Natural killer cell (primary cell): ENCODE measurements at regions not wholly inside any gene's neighbourhood (a gene's known extent, or its start where the extent isn't known, plus 50 kb on each side); places are given as distances from the start of the nearest gene placed in this dataset.

Experiments
- ATAC-seq, 3 donors: fragments of 150-1000 bp in 2 of 3; fragments of 200-7000 bp in 1 of 3; cut with Tn5 transposase; 1 replicate in 1 of 3; 2 replicates in 2 of 3; pipeline ENCODE4 v1.10.0; 2021; ENCODE audit warnings: mild to moderate bottlenecking in 2 of 3, moderate library complexity in 2 of 3
- DNase-seq, 2 donors: peaks; one replicate each; pipeline versions ENCODE4 v3.0.0 to v3.0.0-alpha.2; 2013 to 2021; ENCODE audit warnings: mixed read lengths in 1 of 2
- H3K27ac ChIP-seq: one replicate; pipeline ENCODE4 v1.5.1; 2013; ENCODE audit warnings: mild to moderate bottlenecking, low read length
- H3K27me3 ChIP-seq: one replicate; pipeline ENCODE4 v1.6.1; 2013; ENCODE audit warnings: low read length; ENCODE audit not compliant: control insufficient read depth, insufficient read depth
- H3K36me3 ChIP-seq: one replicate; pipeline ENCODE4 v1.6.1; 2013; ENCODE audit warnings: low read length; ENCODE audit not compliant: control insufficient read depth, insufficient read depth
- H3K4me1 ChIP-seq: one replicate; pipeline ENCODE4 v1.6.1; 2013; ENCODE audit warnings: low read length; ENCODE audit not compliant: control insufficient read depth, insufficient read depth
- H3K4me3 ChIP-seq: one replicate; pipeline ENCODE4 v1.5.1; 2013; ENCODE audit warnings: low read length
- H3K9me3 ChIP-seq: one replicate; pipeline ENCODE4 v1.6.1; 2013; ENCODE audit warnings: low read length; ENCODE audit not compliant: control insufficient read depth, insufficient read depth
- H3K27ac Mint-ChIP-seq, 2 donors: one replicate each; pipeline ENCODE4 v1.8.0; 2022; ENCODE audit warnings: mild to moderate bottlenecking in 2 of 2, mixed read lengths in 2 of 2, moderate library complexity in 1 of 2
- H3K27me3 Mint-ChIP-seq, 2 donors: one replicate each; pipeline ENCODE4 v1.8.0; 2022; ENCODE audit warnings: low read depth in 2 of 2, mixed read lengths in 2 of 2
- H3K36me3 Mint-ChIP-seq: one replicate; pipeline ENCODE4 v1.8.0; 2022; ENCODE audit warnings: mixed read lengths
- H3K4me1 Mint-ChIP-seq, 2 donors: one replicate each; pipeline ENCODE4 v1.8.0; 2022; ENCODE audit warnings: mixed read lengths in 2 of 2
- H3K4me3 Mint-ChIP-seq: one replicate; pipeline ENCODE4 v1.8.0; 2022; ENCODE audit warnings: mild to moderate bottlenecking, moderate library complexity, mixed read lengths
- H3K9me3 Mint-ChIP-seq, 2 donors: one replicate each; pipeline ENCODE4 v1.8.0; 2022; ENCODE audit warnings: mixed read lengths in 2 of 2
- CTCF ChIP-seq: fragments of 200-600 bp; IDR thresholded peaks from one replicate; pipeline ENCODE4 v1.8.0; 2022; ENCODE audit warnings: antibody characterized with exemption
- WGBS: methylation state at CpG from one replicate; pipeline ENCODE4 v1.1.7; 2013; ENCODE audit warnings: missing lambda C conversion rate; ENCODE audit not compliant: insufficient coverage; 5-methylcytosine and 5-hydroxymethylcytosine counted together
- intact Hi-C: fragments of 100-400 bp; cut with micrococcal nuclease; formaldehyde crosslinking; loops from one replicate; pipeline ENCODE4 v1.14.2; 2022

- Histone ChIP-seq H3K4me3 (no peak overlapping the region), H3K27me3 (no peaks in the 10 kb centered on the region), H3K4me1 (no peaks in the 10 kb centered on the region), H3K9me3 (no peaks in the 10 kb centered on the region), H3K27ac (no peak overlapping the region), H3K36me3 (no peaks in the 10 kb centered on the region)
- no peak overlapping the region for H3K4me3 Mint-ChIP-seq
- no peaks in the 10 kb centered on the region for H3K9me3 Mint-ChIP-seq
- DNase-seq (no peak), ATAC-seq (no peak)
- 43% methylated on average over 2 of the region's 2 CpGs for WGBS
- no peak for TF ChIP-seq CTCF
- no peaks in the 10 kb centered on the region for H3K4me1 Mint-ChIP-seq
- no peaks in the 10 kb centered on the region for H3K36me3 Mint-ChIP-seq
- no peak overlapping the region for H3K27ac Mint-ChIP-seq
- intact Hi-C loops, result no loop called here
- peaks cover 25 to 31% of the 10 kb centered on the region in 2 donors for H3K27me3 Mint-ChIP-seq
Measured at GRCh38 chr15:93250209-93250608, 161.2 kb upstream of the RGMA start.

GRCh38 chr15:93249623-93250022, 160.6 kb upstream of the RGMA start:
- WGBS, result 89% methylated on average over 6 of the region's 7 CpGs
- H3K4me3 Mint-ChIP-seq, result no peak overlapping the region
- no peak overlapping the region for H3K27ac ChIP-seq
- intact Hi-C loops, result no loop called here
- DNase-seq (no peak), ATAC-seq (no peak)
- no peaks in the 10 kb centered on the region for H3K4me1 ChIP-seq
- no peaks in the 10 kb centered on the region for H3K36me3 Mint-ChIP-seq
- H3K27me3 Mint-ChIP-seq, result peaks cover 27 to 31% of the 10 kb centered on the region in 2 donors
- no peaks in the 10 kb centered on the region for H3K9me3 Mint-ChIP-seq
- no peaks in the 10 kb centered on the region for H3K4me1 Mint-ChIP-seq
- no peak overlapping the region for H3K4me3 ChIP-seq
- TF ChIP-seq CTCF, result no peak
- no peaks in the 10 kb centered on the region for H3K36me3 ChIP-seq
- H3K9me3 ChIP-seq, result no peaks in the 10 kb centered on the region
- H3K27me3 ChIP-seq, result no peaks in the 10 kb centered on the region
- H3K27ac Mint-ChIP-seq, result no peak overlapping the region

GRCh38 chr15:93247466-93248121, 158.6 kb upstream of the RGMA start:
- no peak overlapping the region for H3K4me3 Mint-ChIP-seq
- intact Hi-C loops, result no loop called here
- ATAC-seq, result no peak
- WGBS, result 68% methylated on average over 14 of the region's 14 CpGs
- no peak overlapping the region for H3K27ac ChIP-seq
- no peaks in the 10 kb centered on the region for H3K9me3 ChIP-seq
- TF ChIP-seq CTCF, result no peak
- H3K27me3 ChIP-seq, result no peaks in the 10 kb centered on the region
- DNase-seq, result no peak
- H3K4me1 Mint-ChIP-seq, result no peaks in the 10 kb centered on the region
- H3K9me3 Mint-ChIP-seq, result no peaks in the 10 kb centered on the region
- no peak overlapping the region for H3K27ac Mint-ChIP-seq
- H3K36me3 Mint-ChIP-seq, result no peaks in the 10 kb centered on the region
- no peaks in the 10 kb centered on the region for H3K4me1 ChIP-seq
- H3K27me3 Mint-ChIP-seq, result peaks cover 28 to 31% of the 10 kb centered on the region in 2 donors
- H3K36me3 ChIP-seq, result no peaks in the 10 kb centered on the region
- H3K4me3 ChIP-seq, result no peak overlapping the region
